Skeletal muscle satellite cell (primary cell): ENCODE measurements at regions not wholly inside any gene's neighbourhood (a gene's known extent, or its start where the extent isn't known, plus 50 kb on each side); places are given as distances from the start of the nearest gene placed in this dataset.
"Not testable (repeated sequence)": the region's sequence is repeated elsewhere in the genome, so short reads cannot be mapped to it uniquely, and the experiment has no call there.

ENCODE experiments used
- H3K27me3 ChIP-seq: 2 replicates; pipeline ENCODE4 v1.7.0; 2013; ENCODE audit warnings: low read length; ENCODE audit not compliant: control insufficient read depth, insufficient read depth
- H3K36me3 ChIP-seq: 2 replicates; pipeline ENCODE4 v1.7.0; 2013; ENCODE audit warnings: mild to moderate bottlenecking, control low read depth, low read length; ENCODE audit not compliant: insufficient read depth
- H3K4me1 ChIP-seq: 2 replicates; pipeline ENCODE4 v1.7.0; 2013; ENCODE audit warnings: low read length; ENCODE audit not compliant: control insufficient read depth, insufficient read depth
- H3K4me2 ChIP-seq: 2 replicates; pipeline ENCODE4 v1.7.0; 2013; ENCODE audit warnings: mild to moderate bottlenecking, low read length
- H3K4me3 ChIP-seq: 2 replicates; pipeline ENCODE4 v1.7.0; 2013; ENCODE audit warnings: low read length
- H3K9ac ChIP-seq: 2 replicates; pipeline ENCODE4 v1.7.0; 2013; ENCODE audit warnings: mild to moderate bottlenecking, low read depth, low read length, moderate library complexity
- H3K9me3 ChIP-seq: replicated peaks from 2 replicates; pipeline ENCODE4 v1.7.0; 2013; ENCODE audit warnings: mild to moderate bottlenecking, control low read depth, low read length

DNA sequence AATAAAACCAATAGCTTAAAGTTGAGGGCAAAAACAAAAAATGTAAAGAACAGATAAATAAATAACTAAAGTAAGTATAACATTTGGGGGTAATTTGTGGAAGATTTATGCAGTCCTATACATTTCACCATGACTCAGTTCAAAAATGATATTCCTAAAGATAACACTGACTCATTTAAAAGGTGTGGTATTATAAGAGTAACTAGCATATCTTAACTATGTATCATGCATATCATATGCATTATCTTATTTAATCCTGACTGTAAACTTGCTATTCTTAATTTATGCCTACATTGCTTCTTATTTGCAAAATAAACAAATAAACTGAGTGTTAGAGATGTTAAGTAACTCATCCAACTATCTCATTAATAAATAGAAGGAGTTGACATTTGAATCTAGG is 726.5 kb upstream of the PKDCC start:
- H3K9me3 ChIP-seq = no peaks in the 10 kb centered on the region
- peaks cover 7% of the 10 kb centered on the region for H3K4me1 ChIP-seq
- H3K4me3 ChIP-seq = no peak overlapping the region
- H3K9ac ChIP-seq = no peak overlapping the region
- H3K27me3 ChIP-seq = no peaks in the 10 kb centered on the region
- no peak overlapping the region for H3K4me2 ChIP-seq
- H3K36me3 ChIP-seq = no peaks in the 10 kb centered on the region

DNA sequence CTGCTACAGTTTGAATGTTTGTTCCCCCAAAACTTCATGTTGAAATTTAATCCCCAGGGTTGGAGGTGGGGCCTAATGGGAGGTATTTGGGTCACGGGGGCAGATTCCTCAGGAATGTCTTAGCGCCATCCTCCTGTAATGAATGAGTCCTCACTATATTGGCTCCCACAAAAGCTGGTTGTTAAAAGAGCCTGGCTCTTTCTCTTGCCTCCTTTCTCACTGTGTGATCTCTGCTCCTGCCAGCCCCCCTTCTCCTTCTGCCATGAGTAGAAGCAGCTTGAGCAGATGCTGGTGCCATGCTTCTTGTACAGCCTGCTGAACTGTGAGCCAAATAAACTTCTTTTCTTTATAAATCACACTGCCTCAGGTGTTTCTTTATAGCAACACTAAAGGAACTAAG is 721.0 kb upstream of the PKDCC start:
- Histone ChIP-seq H3K4me1 (no peaks in the 10 kb centered on the region), H3K9me3 (no peaks in the 10 kb centered on the region), H3K9ac (no peak overlapping the region), H3K4me2 (no peak overlapping the region), H3K27me3 (peaks cover 3% of the 10 kb centered on the region), H3K36me3 (no peaks in the 10 kb centered on the region), H3K4me3 (no peak overlapping the region)

DNA sequence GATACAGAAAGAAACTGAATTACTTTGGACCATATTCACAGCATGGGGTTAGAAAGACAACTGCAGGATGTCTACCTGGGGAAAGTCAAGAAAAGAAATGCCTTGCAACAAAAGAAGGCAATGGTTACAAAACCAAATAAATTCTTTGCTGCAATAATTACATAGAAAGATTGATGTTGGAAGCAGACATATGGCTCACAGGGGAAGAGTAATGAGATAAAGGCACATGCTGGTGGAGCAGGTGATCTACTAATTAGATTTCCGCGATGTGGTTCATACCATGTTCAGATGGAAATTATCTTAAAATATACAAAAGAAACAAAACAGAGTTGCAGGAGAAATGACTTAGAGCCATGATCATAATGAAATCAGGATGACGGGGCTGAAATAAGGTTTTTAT is 718.8 kb upstream of the PKDCC start:
- Histone ChIP-seq H3K4me1 (no peaks in the 10 kb centered on the region), H3K9ac (no peak overlapping the region), H3K36me3 (no peaks in the 10 kb centered on the region), H3K27me3 (peaks cover 3% of the 10 kb centered on the region), H3K4me2 (no peak overlapping the region), H3K4me3 (no peak overlapping the region), H3K9me3 (no peaks in the 10 kb centered on the region)

DNA sequence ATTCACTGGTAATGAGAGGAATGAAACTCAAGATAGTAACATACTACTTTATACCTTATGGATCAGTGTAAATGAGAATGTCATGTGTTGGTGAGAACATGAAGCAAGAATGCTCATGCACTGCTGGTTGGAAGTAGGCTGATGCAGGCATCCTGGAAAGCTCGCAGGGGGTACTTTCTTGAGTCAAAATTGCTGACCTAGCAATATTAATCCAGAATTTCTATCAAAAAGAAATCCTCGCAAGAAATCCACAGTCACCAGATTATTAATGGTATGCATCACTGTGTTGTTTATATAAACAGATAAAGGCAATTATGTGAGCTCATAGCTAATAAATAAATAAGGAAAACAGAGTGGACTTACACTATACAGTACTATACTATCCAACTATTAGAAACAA is 713.7 kb upstream of the PKDCC start:
- Histone ChIP-seq H3K4me3 (no peak overlapping the region), H3K36me3 (no peaks in the 10 kb centered on the region), H3K4me2 (no peak overlapping the region), H3K27me3 (peaks cover 3% of the 10 kb centered on the region), H3K9ac (no peak overlapping the region), H3K9me3 (no peaks in the 10 kb centered on the region), H3K4me1 (no peaks in the 10 kb centered on the region)

DNA sequence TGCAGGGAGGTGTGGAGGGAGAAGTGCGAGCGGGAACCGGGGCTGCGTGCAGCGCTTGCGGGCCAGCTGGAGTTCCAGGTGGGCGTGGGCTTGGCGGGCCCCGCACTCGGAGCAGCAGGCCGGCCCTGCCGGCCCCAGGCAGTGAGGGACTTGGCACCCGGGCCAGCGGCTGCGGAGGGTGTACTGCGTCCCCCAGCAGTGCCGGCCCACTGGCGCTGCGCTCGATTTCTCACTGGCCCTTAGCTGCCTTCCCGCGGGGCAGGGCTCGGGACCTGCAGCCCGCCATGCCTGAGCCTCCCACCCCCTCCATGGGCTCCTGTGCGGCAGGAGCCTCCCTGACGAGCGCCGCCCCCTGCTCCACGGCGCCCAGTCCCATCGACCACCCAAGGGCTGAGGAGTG is 712.2 kb upstream of the PKDCC start:
- H3K4me3 ChIP-seq, H3K9ac ChIP-seq, H3K36me3 ChIP-seq, H3K9me3 ChIP-seq, H3K4me1 ChIP-seq, H3K27me3 ChIP-seq, H3K4me2 ChIP-seq: not testable (repeated sequence)

DNA sequence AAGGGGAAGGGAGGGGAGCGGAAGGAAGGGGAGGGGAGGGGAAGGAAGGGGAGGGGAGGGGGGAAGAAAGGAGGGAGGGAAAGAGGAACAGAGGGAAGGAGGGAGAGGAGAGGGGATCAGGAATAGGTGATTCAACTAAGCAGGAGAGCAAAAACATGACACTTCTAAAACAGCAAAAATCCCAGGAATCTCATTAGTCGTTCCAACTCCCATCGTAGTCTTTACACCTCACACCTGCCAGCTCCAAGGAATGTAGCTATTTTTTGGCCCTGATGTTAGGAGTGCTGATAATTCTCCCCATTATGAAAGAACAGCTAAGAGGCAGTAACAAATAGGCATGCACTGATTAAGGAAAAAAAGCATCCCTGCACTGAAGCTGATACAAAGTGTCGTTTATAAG is 709.9 kb upstream of the PKDCC start:
- Histone ChIP-seq H3K36me3 (no peaks in the 10 kb centered on the region), H3K27me3 (no peaks in the 10 kb centered on the region), H3K9me3 (no peaks in the 10 kb centered on the region), H3K4me3 (no peak overlapping the region), H3K4me2 (no peak overlapping the region), H3K9ac (no peak overlapping the region), H3K4me1 (no peaks in the 10 kb centered on the region)

DNA sequence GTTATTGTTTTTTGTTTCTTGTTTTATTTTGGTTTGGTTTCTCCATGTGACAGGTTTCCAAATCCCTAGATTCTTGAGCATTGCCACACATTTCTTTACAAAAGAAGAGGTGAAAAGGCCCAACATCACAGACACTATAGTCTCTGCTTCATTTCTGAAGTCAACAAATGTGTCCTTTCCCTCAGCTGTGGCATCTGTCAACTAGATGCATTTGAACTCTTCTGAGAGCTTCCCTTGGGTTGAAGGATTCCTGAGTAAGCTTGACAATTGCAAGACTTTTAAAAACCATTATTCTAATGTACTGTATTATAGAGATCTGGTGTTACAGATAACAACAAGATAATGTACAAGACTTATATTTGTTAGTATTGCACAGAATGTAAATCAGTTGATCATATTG is 703.3 kb upstream of the PKDCC start:
- H3K36me3 ChIP-seq = no peaks in the 10 kb centered on the region
- H3K9me3 ChIP-seq = no peaks in the 10 kb centered on the region
- H3K9ac ChIP-seq = no peak overlapping the region
- no peaks in the 10 kb centered on the region for H3K4me1 ChIP-seq
- H3K4me3 ChIP-seq = no peak overlapping the region
- H3K4me2 ChIP-seq = no peak overlapping the region
- no peaks in the 10 kb centered on the region for H3K27me3 ChIP-seq

DNA sequence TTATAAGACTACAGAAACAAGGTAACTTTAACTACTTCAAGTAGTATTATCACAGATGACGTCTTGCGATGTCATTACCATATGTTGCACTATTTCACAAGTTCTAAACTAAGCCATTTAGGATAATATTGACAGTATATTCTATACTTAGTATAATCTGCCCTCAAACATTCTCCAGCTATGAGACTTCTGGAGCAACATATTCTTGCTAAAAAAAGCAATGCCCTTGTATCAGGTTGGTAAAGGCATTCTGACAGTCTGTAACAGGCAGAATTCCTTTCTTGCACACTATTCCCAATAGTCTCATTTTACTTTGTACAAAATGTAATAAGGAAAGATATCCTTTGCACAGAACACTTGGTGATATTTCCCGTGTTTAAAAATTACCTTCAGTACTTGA is 694.8 kb upstream of the PKDCC start:
- Histone ChIP-seq H3K9me3 (no peaks in the 10 kb centered on the region), H3K27me3 (no peaks in the 10 kb centered on the region)

DNA sequence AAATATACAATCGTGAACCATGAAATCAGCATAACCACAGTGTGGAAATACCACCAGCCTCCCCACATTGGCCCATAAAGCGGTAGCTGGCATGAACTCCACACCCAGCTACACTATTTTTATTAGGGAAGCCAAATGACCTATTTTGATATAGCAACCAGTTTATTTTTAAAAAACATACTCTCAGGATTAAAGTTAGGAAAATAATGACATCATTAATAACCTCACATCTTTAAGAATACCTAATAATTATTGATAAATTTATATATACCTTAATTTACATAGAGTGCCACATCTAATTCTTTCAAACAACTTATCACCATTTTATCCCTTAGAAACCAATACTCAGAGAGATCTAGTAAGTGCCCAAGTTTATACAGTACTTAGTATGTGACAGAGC is 692.0 kb upstream of the PKDCC start:
- Histone ChIP-seq H3K4me3 (no peak overlapping the region), H3K4me1 (no peaks in the 10 kb centered on the region), H3K9ac (no peak overlapping the region), H3K4me2 (no peak overlapping the region), H3K27me3 (no peaks in the 10 kb centered on the region), H3K36me3 (no peaks in the 10 kb centered on the region), H3K9me3 (no peaks in the 10 kb centered on the region)

More for the DNA sequence above, 694.8 kb upstream of the PKDCC start:
- no peak overlapping the region for H3K9ac ChIP-seq
- no peak overlapping the region for H3K4me3 ChIP-seq
- H3K4me1 ChIP-seq = no peaks in the 10 kb centered on the region
- H3K4me2 ChIP-seq = no peak overlapping the region
- no peaks in the 10 kb centered on the region for H3K36me3 ChIP-seq

DNA sequence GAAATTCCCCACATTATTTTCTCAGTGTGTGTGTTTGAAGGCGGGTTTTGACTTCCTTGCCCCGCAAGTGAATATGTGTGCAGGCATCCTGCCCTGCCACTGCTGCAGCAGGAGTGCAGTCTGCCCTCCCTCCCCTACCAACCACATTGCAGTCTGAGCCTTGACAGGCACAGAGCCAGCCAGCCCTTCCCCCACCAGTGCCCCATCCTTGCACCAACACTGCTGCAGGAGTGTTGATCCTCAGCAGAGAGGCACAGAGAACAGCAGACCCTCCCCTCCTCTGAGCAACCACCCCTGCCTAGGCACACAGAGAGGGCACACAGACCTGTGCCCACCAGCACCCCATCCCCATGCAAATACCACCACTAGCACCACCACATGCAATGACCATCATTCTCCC is 683.0 kb upstream of the PKDCC start:
- Histone ChIP-seq H3K4me3 (no peak overlapping the region), H3K9me3 (no peaks in the 10 kb centered on the region), H3K36me3 (no peaks in the 10 kb centered on the region), H3K4me2 (no peak overlapping the region), H3K27me3 (no peaks in the 10 kb centered on the region), H3K4me1 (no peaks in the 10 kb centered on the region), H3K9ac (no peak overlapping the region)

DNA sequence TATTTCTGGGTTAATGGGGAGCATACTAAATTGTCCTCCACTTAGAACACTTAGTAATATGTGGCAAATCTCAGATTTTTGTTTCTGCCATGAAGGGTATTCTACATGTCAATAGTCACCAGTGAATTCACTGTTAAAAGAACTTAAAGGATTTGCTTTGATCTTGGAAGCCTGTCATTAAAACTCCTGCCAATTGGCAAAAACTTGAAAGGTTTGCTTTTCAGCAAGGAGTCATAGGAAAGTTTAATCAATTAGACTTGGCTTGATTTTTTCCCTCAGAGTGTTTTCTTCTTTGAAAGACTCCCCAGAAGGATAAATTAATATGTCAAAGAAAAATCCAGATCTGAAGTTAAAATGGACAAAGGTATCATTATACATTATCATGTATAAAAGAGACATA is 671.9 kb upstream of the PKDCC start:
- Histone ChIP-seq H3K4me1 (no peaks in the 10 kb centered on the region), H3K4me3 (no peak overlapping the region), H3K4me2 (no peak overlapping the region), H3K36me3 (no peaks in the 10 kb centered on the region), H3K9me3 (no peaks in the 10 kb centered on the region), H3K9ac (no peak overlapping the region), H3K27me3 (no peaks in the 10 kb centered on the region)

DNA sequence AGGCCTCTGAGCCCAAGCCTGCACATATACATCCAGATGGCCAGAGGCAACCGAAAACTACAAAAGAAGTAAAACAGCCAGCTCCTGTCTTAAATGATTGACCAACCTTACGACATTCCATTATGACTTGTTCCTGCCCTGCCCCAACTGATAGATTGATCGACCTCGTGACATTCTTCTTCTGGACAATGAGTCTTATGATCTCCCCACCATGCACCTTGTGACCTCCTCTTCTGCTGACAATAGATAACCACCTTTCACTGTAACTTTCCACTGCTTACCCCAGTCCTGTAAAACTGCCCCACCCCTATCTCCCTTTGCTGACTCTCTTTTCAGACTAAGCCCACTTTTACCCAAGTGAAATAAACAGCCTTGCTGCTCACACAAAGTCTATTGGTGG is 670.0 kb upstream of the PKDCC start:
- H3K4me1 ChIP-seq = no peaks in the 10 kb centered on the region

DNA sequence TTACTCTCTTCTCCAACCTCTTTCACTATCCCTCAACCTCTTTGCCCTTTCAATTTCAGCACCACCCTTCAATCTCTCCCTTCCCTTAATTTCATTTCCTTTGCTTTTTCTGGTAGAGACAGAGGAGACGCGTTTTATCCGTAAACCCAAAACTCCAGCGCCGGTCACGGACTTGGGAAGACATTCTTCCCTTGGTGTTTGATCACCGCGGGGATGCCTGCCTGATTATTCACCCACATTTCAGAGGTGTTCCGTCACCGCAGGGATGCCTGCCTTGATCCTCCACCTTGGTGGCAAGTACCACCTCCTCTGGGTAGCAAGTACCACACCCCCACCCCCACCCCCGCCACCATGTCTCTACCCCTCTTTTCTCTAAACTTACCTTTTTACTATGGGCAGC is 669.4 kb upstream of the PKDCC start:
- no peaks in the 10 kb centered on the region for H3K36me3 ChIP-seq
- H3K9me3 ChIP-seq = no peaks in the 10 kb centered on the region
- no peak overlapping the region for H3K4me2 ChIP-seq
- no peaks in the 10 kb centered on the region for H3K27me3 ChIP-seq
- H3K9ac ChIP-seq = no peak overlapping the region
- no peak overlapping the region for H3K4me3 ChIP-seq
- H3K4me1 ChIP-seq = no peaks in the 10 kb centered on the region

More for the DNA sequence above, 670.0 kb upstream of the PKDCC start:
- Histone ChIP-seq H3K9ac (no peak overlapping the region), H3K27me3 (no peaks in the 10 kb centered on the region), H3K9me3 (no peaks in the 10 kb centered on the region), H3K36me3 (no peaks in the 10 kb centered on the region), H3K4me3 (no peak overlapping the region), H3K4me2 (no peak overlapping the region)
